SK-N-MC (cell line): ENCODE measurements at regions not wholly inside any gene's neighbourhood (a gene's known extent, or its start where the extent isn't known, plus 50 kb on each side); places are given as distances from the start of the nearest gene placed in this dataset.

Experiments used
- EZH2 ChIP-seq: fragments of 200-600 bp; sonication (generic); IDR thresholded peaks from one replicate; pipeline ENCODE4 v1.6.1; 2017; ENCODE audit warnings: antibody characterized with exemption
- POLR2AphosphoS5 ChIP-seq: IDR thresholded peaks from 2 replicates; pipeline ENCODE4 v1.6.1; 2012; ENCODE audit warnings: mild to moderate bottlenecking, low read depth, low read length, borderline replicate concordance

- no peak for TF ChIP-seq EZH2
- TF ChIP-seq POLR2AphosphoS5 = no peak
These were observed 916.5 kb upstream of the CNTN5 start for GRCh38 chr11:98104249-98104648.
